DMS114 treated with DMSO at 0.1 percent for 48 hours (cell line): ENCODE measurements at regions not wholly inside any gene's neighbourhood (a gene's known extent, or its start where the extent isn't known, plus 50 kb on each side); places are given as distances from the start of the nearest gene placed in this dataset.

Source experiments
- DNase-seq: peaks from one replicate; lab custom pipeline; 2025; ENCODE audit not compliant: unreplicated experiment; lab: John Stamatoyannopoulos, UW

DNA sequence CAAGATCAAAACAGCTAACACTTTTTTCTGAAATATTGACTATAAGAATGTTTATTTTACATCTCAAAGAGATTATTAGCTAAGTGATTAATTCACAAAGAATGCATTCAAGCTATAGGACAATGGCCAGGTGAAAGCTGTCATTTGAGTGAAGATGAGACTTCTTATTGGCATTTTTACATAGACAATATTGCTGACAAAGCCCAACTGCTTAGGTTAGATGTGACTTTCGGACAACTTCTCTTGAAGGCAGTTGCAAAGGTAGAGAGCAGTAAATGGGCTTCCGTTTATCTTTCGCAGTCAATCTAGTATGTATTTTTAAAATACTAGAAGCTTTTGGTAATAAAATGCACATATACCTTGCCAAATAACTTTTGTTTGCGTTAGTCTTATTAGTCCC, 1041.3 kb downstream of the AMY1C start:
- DNase-seq = no peak

DNA sequence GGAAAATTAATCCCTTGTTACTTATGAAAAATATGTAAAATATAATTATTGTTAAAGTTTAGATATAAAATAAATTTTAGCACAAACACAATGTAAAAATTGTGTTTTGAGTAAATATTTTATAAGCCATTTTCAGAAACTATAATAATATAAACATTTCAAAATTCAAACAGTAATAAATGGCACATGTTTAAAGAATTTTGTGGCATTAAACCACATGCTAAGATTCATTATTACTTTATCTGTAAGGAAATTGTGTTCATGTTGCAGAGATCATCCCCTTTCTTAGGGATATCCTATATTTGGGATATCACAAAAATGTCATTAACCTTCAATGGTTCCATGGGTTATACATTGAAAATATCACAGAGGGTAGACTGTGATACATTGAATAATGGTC, 1044.3 kb downstream of the AMY1C start:
- no peak for DNase-seq

DNA sequence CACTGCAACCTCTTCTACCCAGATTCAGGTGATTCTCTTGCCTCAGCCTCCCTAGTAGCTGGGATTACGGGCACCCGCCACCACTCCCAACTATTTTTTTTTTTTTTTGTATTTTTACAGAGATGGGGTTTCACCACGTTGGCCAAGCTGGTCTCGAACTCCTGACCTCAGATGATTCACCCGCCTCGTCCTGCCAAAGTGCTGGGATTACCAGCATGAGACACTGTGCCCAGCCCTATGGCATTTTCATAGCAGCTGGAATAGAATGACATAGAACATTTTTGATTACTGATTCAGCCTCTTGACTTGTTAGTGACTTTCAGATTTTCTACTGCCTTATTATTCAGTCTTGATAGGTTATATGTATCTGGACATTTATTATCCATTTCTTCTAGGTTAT, 1046.2 kb downstream of the AMY1C start:
- no peak for DNase-seq

DNA sequence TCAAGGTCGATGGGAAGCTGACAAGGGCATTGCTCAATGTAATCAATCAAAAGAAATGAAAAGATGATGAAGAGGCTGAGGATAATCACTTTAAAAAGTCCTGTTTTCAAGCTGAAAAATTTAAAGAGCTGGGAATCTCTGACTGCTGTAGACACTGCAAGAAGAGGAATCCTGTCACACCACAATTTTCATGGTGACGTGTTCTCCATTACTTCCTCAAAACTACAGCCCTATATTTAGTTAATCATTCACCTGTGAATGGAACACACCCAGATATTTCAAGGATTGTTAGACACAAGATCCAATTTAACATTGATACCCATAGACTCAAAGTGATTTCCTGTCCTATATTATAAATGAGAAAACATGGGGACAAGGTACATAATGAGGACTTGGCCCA, 1048.3 kb downstream of the AMY1C start:
- no peak for DNase-seq

DNA sequence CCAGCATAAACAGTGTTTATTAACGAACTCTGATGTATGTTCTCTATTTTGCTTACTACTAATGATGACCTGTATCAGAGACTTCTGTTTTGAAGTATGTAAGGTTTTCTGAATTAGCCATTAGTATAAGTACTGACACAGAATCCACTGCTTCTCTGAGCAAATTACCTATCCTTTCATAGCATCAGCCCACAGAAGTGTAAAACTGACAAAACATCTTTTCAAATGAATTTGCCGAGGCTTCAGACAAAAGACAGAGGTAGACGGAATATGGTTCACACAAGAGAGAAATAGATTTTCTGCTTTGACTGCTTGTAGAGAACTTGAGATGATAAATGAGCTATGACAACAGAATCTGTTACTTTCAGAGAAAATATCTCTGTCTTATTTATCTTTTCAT, 1051.6 kb downstream of the AMY1C start:
- no peak for DNase-seq

DNA sequence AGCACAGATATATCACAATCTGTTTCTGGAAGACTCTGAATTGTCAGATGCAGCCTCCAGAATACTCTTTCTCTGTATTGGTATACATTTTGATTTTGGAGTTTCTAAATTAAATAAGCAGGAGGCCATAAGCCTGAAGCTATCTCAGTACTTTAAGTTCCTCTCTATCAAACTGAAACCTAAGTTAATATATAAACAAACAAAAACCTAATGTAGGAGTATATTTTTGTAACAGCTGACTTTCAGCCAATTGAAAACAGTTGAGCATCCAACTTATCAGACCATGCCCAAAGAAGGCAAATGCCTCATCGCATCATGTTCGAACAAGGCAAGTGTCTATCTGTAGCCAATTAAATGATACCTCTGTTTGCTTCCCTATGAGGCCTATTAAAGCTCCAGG, 1054.4 kb downstream of the AMY1C start:
- no peak for DNase-seq

DNA sequence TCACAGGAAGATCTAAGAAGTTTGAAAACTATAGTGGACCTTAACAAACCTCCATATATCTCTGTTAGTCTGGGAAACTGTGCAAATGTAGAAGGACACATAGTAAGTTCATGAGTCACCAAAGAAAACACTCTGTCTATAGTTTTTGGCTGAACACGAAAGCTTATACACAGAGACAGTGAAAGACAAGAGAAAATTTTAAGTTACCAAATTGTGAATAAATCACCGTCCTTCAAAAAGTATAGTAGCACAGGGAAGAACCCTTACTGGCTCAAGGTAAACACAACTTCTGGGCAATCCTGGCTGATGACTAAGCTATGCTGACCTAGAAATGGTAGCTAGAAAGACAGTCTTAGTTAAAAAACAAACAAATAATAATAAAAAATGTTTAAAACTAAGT, 1057.9 kb downstream of the AMY1C start:
- DNase-seq = no peak

DNA sequence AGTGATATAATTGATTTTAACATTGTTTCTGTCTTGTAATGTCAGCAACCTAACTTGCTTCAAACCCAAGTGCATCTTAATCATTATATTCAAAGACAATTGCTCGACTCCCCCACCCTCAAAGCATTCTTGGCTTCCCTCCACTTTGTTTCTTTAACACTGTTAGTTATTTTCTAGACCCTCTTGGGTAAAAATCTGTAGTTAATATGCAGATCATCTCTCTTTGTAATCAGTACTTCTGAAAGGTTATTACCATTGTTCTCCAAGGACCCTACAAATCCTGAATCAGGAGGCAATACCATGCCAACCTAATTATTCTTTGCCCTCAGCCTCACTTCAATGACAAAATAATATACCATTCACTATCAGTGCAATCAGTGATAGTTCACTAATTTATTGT, 1075.7 kb downstream of the AMY1C start:
- no peak for DNase-seq

DNA sequence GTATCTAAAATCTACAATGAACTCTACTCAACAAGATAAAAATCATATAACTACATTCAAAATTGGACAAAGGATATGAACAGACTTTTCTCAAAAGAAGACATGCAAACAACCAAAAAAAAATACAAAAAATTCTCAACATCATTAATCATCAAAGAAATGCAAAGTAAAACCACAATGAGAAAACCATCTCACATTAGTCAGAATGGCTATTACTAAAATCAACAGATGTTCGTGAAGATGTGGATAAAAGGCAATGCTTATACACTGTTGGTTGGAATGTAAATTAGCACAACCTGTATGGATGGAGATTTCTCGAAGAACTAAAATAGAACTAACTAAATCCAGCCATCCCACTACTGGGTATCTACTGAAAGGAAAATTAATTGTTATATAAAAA, 1080.8 kb downstream of the AMY1C start:
- no peak for DNase-seq

DNA sequence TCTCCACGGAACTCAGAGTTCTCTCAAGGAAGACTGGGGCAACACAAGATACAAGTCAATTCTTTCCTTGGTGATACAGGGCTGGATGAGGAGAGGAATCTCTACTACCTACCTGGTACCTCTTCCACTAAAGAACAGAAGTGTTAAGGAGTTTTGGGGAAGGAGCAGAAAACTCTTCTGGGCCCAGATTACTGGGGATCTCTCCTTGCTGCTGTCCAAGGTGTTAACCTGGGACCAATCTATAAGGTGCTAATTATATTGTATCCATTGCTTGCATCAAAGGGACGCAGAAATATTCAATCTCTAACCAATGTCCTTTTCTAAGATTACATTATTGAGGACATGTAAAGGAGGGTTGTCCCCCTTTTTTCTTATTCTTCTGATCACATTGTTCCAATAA, 1102.5 kb downstream of the AMY1C start:
- no peak for DNase-seq

DNA sequence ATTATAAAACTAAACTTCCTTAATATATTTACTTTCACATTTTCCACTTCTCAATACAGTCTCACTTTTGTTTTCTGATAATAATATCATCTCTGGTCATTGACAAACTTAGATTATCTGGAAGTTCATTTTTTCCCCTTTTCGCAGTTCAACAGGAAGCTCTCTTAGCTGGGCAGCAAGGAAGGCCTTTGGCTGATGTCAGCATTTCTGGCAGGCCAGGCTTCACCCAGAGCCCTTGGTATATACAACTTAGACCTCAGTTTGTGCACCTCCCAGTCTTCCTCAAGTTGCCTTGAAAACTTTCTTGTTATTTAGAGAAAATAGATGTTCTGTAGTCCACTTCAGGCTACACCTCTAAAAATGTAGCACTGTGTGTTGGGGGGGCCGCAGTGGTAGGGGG, 1103.6 kb downstream of the AMY1C start:
- no peak for DNase-seq

DNA sequence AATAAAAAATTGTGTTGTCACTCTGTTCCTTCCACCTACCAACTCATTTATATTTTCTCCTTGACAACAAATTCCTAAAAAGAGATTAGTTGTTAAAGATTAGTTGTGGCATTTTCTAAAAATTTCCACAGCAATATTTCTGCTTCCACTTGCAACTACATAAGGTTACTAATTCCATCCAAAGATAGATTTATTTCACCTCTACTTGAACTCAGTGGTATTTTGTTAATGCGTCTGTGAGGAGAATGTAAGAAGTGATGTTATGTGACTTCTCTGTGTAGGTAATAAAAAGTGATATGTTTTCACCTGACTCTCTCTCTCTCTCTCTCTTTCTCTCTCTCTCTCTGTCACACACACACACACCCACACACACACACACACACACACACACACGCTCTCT, 1104.8 kb downstream of the AMY1C start:
- no peak for DNase-seq

DNA sequence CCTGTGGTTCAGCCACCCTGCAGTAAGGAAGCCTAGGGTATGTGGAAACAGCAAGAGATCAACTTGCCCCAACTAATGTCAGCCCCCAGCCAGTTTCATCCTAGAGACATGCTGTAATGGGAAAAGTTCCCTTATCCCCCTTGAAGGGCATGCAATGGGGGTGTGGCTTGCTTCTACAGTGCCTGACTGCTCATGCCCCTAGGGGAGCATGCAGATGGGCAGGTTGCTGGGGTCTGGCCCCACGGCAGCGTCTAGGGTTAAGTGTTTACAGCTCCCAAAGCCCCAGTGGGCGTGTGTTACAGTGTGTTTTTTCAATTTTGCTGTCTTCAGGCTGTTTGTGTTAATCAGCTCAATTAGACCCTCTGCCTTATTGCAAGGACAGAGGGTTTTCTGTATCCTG, 1105.9 kb downstream of the AMY1C start:
- no peak for DNase-seq

DNA sequence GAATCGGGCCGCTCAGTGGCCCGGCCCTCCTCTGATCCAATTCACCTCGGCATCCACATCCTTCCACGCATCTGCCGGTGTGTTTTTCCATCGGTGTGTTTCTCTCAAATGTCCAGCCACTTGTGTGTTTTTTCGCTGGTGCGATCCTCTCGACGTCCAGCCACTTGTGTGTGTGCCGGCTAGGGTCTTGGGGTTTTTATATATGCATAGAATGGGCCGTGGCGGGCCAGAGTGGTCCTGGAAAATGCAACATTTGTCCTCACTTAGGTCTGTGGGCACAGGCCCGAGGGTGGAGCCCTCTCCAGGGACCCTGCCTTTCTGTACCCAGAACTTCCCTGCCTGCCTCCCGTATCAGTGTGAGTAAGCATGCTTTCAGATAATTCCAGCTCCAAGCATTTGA, 1106.4 kb downstream of the AMY1C start:
- DNase-seq = no peak

DNA sequence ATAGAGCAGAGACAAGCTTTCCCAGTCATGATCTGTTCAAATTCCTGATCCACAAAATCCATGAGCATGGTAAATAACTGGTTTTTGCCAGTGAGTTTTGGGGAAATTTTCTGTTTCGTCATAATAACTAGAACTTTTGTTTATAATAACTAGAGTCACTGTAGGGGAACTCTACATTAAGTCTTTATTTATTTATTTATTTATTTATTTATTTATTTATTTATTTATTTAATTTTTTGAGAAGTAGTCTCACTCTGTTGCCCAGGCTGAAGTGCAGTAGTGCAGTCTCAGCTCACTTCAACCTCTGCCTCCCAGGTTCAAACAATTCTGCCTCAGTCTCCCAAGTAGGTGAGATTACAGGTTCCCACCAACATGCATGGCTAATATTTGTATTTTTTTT, 1106.8 kb downstream of the AMY1C start:
- DNase-seq = no peak

DNA sequence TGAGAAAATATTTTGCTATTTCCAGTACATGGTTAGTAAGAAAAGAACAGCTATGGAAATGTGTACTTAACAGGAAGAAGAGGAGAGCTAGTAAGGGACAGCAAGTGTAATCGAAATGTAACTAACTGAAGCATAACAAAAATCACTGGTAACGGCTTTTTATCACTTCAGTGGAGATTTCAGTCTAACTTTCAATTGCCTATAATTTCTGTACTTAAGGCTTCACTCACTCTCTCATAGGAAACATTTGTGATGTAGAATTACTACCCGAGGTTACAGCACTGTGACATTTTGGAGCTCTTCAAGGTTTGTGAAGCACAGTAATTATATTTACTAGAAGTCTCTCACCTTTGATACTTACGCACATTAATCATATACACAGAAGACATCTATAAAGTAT, 1119.1 kb downstream of the AMY1C start:
- DNase-seq = no peak

DNA sequence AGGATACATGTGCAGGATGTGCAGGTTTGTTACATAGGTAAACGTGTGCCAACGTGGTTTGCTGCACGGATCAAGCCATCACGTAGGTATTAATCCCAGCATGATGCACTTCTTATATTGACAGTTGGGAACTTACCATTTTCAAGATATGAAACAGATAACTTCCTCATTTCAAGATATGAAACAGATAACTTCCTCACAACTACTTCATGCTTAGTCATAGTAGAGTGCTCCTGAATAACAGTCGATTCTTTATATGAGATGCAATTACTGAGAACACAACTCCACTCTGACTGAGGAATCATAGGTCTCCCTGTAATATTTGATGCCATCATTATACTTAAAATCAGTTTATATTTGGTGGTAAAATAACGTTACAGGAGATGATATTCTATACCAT, 1124.3 kb downstream of the AMY1C start:
- no peak for DNase-seq

DNA sequence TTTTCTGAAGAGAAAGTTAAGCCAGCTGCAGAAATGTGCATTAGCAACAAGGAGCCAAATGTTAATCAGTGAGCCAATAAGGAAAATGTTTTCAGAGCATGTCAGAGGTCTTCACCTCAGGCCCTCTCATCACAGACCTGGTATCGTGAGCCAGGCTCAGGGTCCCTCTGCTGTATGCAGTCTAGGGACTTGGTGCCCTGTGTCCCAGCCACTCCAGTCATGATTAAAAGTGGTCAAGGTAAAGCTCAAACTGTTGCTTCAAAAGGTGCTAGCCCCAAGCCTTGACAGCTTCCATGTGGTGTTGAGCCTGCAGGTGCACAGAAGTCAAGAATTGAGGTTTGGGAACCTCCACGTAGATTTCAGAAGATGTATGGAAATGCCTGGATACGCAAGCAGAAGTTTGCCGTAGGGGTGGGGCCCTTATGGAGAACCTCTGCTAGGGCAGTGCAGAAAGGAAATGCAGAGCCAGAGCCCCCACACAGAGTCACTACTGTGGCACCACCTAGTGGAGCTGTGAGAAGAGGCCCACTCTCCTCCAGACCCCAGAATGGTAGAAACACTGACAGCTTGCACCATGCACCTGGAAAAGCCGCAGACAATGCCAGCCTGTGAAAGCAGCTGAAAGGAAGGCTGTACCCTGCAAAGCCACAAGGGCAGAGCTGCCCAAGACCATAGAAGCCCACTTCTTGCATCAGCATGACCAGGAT, 1128.7 kb downstream of the AMY1C start:
- no peak for DNase-seq

DNA sequence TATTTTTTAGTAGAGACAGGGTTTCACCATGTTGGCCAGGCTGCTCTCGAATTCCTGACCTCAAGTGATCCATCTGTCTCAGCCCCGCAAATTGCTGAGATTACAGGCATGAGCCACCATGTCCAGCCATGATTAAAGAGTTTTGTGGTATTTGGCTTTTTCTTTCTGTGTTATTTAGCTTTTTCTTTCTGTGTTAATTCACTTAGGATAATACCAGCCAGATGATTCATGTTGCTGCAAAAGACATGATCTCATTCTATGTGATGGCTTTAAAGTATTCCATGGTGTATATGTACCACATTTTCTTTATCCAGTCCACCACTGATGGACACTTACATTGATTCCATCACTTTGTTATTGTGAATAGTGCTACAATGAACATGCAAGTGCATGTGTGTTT, 1135.2 kb downstream of the AMY1C start:
- DNase-seq = no peak

DNA sequence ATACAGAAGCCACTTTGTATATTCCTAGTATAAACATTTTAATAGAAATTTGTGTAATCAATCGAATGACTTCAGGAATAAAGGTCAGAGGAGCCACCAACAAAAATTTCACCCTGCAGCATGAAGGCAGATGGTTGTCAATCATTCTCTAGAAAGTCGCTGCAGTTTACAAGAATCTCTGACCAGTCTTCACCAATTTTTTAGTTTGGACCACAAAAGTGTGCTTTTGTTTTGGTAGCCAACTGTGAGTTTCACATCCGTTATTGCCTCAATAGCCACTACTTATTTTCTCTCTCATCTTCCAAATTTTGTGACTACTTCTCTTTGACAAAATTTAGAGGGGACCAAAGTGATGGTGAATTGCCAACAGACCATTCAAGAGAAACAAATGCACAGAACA, 1155.6 kb downstream of the AMY1C start:
- no peak for DNase-seq

DNA sequence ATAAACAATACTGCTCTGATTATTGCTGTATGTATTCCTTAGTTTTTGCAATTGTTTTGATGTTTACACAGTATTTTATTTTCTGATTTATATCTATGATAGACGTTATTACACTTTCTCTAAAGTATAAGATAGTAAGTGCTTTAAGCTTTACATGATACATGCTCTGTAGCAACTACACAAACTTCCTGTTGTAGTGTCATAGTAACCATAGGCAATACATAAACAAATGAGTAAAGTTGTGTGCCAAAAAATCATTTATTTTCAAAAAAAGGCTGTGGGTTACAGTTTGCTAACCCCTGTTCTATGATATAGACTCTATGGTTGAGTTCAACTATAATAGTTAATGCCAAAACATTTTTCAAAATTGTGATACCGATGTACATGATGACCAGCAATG, 1156.4 kb downstream of the AMY1C start:
- DNase-seq = no peak

DNA sequence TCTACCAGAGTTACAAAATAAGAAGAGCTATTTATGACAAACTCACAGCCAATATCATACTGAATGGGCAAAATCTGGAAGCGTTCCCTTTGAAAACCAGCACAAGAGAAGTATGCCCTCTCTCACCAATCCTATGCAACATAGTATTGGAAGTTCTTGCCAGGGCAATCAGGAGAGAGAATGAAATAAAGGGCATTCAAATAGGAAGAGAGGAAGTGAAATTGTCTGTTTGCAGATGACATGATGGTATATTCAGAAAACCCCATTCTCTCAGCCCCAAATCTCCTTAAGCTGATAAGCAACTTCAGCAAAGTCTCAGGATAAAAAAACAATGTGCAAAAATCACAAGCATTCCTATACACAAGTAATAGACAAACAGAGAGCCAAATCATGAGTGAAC, 1169.5 kb downstream of the AMY1C start:
- no peak for DNase-seq

DNA sequence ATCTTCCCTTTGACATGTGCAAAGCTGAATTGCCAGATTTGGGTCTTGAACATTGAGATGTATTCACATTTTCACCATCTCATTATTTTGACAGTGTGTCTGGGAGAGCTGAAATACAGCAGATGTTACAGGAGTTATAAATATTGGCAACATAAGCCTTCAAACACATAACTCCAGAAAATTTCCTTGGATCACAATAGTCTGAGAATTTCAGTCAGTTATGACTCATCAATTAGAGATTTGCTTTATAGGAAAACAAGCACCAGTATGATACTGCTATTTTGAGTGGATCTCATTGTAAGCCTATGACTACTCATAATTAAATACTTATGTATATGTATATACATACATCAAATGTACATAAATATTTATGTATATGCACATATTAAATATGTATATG, 1171.8 kb downstream of the AMY1C start:
- no peak for DNase-seq

DNA sequence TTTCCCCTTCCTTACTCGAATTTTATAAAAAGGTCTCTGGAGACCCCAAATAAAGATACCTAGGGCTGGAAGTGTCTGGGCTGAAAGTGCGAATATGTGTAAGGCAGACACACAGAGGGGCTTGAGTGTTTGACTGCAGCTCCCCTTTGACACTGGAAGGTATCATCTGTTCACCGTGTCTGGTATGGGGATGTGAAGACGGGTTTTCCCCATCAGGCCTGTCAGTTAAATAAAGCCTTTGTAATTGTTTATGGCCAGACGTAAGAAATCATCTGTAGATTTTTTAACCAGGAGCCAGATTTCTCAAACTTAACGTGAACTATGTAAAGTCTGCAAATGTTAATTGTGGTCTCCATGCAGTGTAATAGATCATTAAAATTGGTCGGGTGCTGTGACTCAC, 1173.4 kb downstream of the AMY1C start:
- DNase-seq = no peak
